ENCODE measurements at regions not wholly inside any gene's neighbourhood (a gene's known extent, or its start where the extent isn't known, plus 50 kb on each side); places are given as distances from the start of the nearest gene placed in this dataset.

GRCh38 chr15:57866149-57866736 is 159.7 kb downstream of the POLR2M start:
- peak; percentile 73 for TF ChIP-seq CTCF (IDR thresholded peaks at IDR 0.05)
- TF ChIP-seq EZH2 (IDR thresholded peaks at IDR 0.05; ENCODE audit: borderline replicate concordance, insufficient read depth, low read depth, low read length, poor library complexity, severe bottlenecking) = no peak
